HG03135 (cell line): ENCODE measurements at regions not wholly inside any gene's neighbourhood (a gene's known extent, or its start where the extent isn't known, plus 50 kb on each side); places are given as distances from the start of the nearest gene placed in this dataset.
"Not testable (repeated sequence)": the region's sequence is repeated elsewhere in the genome, so short reads cannot be mapped to it uniquely, and the experiment has no call there.

Experiments used
- ATAC-seq: cut with Tn5 transposase; IDR thresholded peaks from one replicate; pipeline ENCODE4 v1.9.1; 2021; ENCODE audit warnings: mild to moderate bottlenecking, moderate library complexity; ENCODE audit not compliant: unreplicated experiment

DNA sequence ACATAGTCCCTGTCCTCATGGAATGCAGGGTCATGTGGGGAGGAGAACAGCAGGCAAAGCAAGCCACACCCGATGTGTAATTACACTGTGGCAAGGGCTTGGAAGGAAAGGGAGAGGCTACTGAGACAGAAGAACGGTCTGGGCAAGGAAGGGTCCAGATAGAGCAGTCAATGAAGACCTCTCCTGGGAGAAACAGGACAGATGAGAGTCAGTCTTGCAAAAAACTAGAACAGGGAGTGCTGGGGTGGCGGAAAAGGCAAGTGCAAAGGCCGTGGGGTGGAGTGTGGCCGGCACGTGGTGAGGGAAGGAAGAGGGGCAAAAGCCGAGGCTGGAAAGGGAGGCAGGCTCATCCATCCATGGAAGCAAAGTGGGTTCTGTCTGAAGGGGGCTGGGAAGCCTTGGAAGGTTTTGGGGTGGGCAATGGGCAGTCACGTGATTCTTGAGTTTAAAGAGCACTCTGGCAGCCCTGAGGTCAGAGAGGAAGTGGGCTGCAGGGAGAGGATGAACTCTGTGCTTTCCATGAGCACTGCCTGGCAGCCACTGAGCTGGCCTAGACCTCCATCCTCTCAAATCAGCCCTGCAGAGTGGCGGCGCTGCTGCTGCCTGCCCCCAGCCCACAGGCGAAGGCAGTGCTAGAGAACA is 182.2 kb downstream of the INHBB start:
- no peak for ATAC-seq

- ATAC-seq = no peak
Observed at GRCh38 chr2:120528693-120529076, 182.7 kb downstream of the INHBB start.

DNA sequence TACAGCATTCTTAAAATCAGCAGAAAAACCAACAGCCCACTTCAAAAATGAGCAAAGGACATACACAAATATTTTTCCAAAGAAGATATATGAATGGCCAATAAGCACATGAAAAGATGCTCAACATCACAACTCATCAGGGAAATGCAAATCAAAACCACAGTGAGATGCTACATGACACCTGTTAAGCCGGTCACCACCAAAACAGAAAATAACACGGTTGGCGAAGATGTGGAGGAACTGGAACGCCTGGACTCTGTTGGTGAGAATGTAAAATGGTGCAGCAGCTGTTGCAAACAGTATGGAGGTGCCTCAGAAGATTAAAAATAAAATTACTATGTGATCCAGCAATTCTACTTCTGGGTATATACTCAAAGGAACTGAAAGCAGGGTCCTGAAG is 184.8 kb downstream of the INHBB start:
- ATAC-seq = no peak

DNA sequence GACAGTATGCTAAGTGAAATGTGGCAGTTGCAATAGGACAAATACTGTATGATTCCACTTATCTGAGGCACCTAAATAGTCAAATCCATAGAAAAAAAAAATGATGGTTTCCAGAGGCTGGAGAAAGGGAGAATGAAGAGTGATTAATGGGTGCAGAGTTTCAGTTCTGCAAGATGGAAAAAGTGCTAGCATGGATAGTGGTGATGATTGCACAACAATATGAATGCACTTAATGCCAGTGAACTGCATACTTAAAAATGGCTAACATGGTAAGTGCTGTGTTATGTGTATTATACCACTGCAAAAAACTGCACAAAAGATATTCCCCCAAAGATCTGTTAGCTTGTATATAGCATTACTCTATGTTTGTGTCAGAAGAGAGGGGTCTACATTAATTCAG is 185.4 kb downstream of the INHBB start:
- no peak for ATAC-seq

DNA sequence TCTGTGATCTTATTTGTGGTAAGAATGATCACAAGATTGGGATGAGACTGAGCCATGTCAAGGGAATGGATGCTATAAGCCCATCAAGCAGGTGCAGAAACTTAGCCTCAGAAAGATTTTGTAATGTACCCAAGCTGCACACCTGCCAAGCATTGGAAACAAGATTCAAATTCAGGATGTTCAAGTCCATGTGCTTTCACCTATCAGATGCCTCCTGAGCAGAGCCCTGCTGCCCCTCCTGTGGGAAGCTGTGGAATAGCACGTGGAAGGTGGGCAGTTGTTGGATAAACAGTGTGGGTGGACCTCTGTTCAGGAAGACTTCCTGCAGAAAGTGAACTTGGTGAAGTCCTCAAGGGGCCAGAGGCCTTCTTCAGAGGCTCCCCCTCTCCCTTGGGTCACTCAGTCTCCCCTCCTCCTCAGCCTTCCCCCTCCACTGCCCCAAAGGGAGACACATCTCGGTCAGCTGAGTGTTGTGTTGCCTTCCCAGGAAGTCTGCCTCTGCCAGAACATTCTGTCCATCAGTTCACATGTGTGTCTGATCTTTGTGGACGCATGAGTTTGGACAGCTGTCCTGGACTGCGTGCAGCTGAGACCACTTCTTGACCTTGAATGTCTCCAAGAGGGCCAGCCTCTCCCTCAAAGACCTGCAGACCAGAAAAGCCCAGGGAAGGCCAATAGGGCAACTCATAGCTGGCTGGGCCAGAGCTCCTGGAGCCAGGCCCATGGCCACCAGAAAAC is 186.1 kb downstream of the INHBB start:
- ATAC-seq = no peak

GRCh38 chr2:120533625-120534024 is 187.7 kb downstream of the INHBB start:
- no peak for ATAC-seq

GRCh38 chr2:120534457-120534856 is 188.5 kb downstream of the INHBB start:
- no peak for ATAC-seq

- no peak for ATAC-seq
Observed at GRCh38 chr2:120535081-120535480, 189.1 kb downstream of the INHBB start.

- ATAC-seq = no peak
Observed at GRCh38 chr2:120536141-120536540, 190.2 kb downstream of the INHBB start.

DNA sequence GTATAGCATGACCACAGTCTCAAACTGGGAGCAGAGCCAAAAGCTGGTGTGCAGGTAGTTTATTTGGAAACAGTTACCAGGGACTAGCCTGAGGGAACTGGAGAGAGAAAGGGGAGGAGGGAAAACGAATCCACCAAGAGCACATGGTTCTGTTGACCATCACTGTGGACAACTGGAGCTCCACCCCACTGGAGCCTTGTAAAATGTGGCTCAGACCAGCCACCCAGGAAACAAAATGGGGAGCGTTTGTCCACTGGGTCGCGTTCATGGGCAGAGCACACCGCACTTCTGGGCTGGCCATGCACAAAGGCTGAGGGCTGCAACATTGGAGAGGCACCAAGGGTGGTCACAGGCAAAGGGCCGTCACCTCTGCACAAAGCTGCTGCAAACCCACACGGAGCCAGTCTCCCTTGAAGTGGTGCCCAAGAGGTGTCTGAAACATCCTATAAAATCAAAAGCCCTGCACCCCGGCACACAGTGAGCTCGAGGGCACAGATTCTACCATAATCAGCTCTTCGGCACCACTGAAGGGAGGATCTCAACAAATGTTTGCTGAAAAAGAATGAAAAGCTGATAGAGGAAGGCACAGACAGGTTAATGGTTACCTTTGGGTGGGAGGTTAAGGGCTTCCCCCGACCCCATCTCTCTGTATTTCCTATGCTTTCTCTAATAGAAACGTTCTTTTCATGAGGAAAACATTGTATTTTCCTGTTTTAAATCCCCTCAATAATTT is 192.9 kb downstream of the INHBB start:
- no peak for ATAC-seq

DNA sequence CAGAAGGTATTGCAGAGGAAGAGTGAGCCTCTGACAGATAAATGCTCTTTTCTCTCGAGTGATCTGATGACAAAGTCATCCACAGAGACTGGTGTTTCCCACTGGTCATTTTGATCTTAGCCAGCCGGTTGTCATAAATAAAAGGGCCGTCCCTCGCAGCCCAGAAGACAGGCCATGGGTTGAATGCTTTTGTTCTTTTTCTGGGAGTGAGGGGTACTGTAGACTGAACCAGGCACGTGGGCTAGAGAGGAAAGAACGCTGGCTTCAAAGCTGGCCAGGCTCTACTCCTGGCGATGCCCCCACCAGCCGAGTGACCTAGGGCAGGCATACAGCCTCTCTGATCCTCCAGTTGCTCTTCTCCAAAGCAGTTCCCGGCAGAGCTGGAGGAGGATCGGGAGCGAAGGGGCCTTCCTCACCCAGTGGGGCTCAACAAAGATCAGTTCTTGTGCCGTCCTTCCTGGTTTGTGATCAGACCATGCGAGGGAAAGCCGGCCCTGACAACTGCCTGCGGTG is 193.5 kb downstream of the INHBB start:
- no peak for ATAC-seq

- ATAC-seq = no peak
Observed at GRCh38 chr2:120539937-120540718, 194.2 kb downstream of the INHBB start.

- ATAC-seq = no peak
Observed at GRCh38 chr2:120540719-120541552, 194.7 kb upstream of the GLI2 start.

- no peak for ATAC-seq
Observed at GRCh38 chr2:120541553-120541932, 194.1 kb upstream of the GLI2 start.

- ATAC-seq = no peak
Observed at GRCh38 chr2:120541972-120542670, 193.5 kb upstream of the GLI2 start.

GRCh38 chr2:120542911-120543527 is 192.6 kb upstream of the GLI2 start:
- ATAC-seq = no peak

DNA sequence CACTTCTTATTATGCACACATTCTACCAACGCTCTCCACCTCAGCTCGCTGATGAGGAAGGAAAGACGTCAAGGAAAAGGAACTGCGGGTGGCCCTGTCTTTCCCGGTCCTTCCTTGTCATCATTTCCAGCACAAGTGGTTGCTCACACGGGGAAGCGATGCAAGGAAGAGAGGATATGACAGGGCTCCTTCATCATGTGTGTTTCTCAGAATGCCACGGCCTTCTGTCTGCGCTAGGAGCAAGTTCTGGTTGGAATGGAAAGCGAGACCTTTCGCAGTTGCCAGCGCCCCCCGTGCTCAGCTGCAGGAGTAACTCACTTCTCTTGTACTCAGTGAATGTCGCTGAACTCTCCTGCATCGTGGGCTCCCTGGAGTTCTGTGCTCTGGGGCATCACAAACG is 191.8 kb upstream of the GLI2 start:
- ATAC-seq = no peak

GRCh38 chr2:120544522-120544921 is 191.1 kb upstream of the GLI2 start:
- no peak for ATAC-seq

GRCh38 chr2:120545007-120545406 is 190.7 kb upstream of the GLI2 start:
- not testable (repeated sequence) for ATAC-seq
